HG02588 (cell line): ENCODE measurements at regions not wholly inside any gene's neighbourhood (a gene's known extent, or its start where the extent isn't known, plus 50 kb on each side); places are given as distances from the start of the nearest gene placed in this dataset.
"Not testable (repeated sequence)": the region's sequence is repeated elsewhere in the genome, so short reads cannot be mapped to it uniquely, and the experiment has no call there.

Experiments used
- ATAC-seq: cut with Tn5 transposase; IDR thresholded peaks from one replicate; pipeline ENCODE4 v1.9.1; 2021; ENCODE audit warnings: mild to moderate bottlenecking, moderate library complexity; ENCODE audit not compliant: unreplicated experiment

- no peak for ATAC-seq
Observed at GRCh38 chr6:6724539-6725467, 136.3 kb downstream of the LY86 start.

GRCh38 chr6:6725468-6726209 is 137.1 kb downstream of the LY86 start:
- ATAC-seq: no peak

DNA sequence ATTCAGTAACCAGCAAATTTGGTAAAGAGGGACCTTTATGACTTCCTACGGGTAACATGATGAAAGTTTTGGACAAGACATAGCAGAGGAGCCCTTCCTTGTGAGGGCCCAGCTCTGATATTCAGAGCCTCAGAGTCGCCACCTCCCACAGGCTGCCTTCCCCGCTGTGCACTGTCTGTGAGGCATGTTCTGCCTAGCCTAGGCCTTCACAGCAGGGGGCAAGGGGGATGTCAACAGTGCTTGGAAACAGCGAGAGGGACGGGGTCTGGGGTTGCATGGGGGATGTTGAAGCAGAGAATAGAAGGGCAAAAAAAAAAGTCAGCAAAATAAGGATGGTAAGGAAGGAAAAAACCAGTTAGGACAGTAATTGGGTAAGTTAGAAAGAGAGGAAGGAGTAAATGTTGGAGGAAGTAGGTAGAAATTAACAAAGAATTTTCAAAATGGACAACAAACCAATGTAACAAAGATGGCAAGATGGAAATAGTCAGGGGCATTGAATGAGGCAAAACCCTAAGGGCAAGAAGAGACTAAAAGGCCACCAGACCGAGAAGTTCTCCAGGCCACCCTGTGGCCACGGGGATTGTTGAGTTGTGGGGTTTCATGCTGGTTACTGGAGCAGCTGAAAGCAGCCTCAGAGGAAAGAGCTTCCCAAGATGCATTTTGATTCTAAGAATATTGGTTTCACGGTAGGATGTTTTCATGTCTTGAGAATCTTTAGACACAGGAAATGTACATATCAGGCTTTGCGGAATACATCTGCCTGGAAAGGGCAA is 139.8 kb downstream of the LY86 start:
- ATAC-seq: no peak

GRCh38 chr6:6729971-6730370 is 141.5 kb downstream of the LY86 start:
- no peak for ATAC-seq

GRCh38 chr6:6730831-6731230 is 142.3 kb downstream of the LY86 start:
- no peak for ATAC-seq

GRCh38 chr6:6734479-6735465 is 146.3 kb downstream of the LY86 start:
- no peak for ATAC-seq

- ATAC-seq: no peak
Observed at GRCh38 chr6:6736791-6737654, 148.5 kb downstream of the LY86 start.

GRCh38 chr6:6737671-6738070 is 149.2 kb downstream of the LY86 start:
- ATAC-seq: no peak

GRCh38 chr6:6738108-6738507 is 149.6 kb downstream of the LY86 start:
- no peak for ATAC-seq

- no peak for ATAC-seq
Observed at GRCh38 chr6:6738922-6739716, 150.6 kb downstream of the LY86 start.

GRCh38 chr6:6740595-6740994 is 152.1 kb downstream of the LY86 start:
- no peak for ATAC-seq

- ATAC-seq: no peak
Observed at GRCh38 chr6:6741264-6741663, 152.7 kb downstream of the LY86 start.

GRCh38 chr6:6742535-6742934 is 154.0 kb downstream of the LY86 start:
- no peak for ATAC-seq

DNA sequence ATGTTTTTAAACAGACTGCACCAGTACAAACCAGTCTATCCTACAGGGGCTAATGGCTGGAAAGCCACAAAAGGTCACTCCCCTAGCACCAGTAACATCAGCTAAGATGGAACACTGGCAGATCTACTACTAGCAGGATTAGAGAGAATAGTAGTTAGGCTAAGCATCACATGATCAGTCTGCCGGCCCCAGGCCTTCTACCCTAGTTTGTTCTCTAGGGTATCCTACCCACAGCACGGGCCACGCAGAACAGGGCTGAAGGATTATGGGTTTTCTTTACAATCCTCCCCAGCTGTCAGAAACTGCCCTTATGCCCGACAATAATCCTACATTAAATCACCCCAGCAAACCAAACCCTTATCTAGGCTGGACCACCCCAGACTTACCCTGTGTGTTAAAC is 156.0 kb downstream of the LY86 start:
- no peak for ATAC-seq

- not testable (repeated sequence) for ATAC-seq
Observed at GRCh38 chr6:6745637-6746332, 157.3 kb downstream of the LY86 start.

DNA sequence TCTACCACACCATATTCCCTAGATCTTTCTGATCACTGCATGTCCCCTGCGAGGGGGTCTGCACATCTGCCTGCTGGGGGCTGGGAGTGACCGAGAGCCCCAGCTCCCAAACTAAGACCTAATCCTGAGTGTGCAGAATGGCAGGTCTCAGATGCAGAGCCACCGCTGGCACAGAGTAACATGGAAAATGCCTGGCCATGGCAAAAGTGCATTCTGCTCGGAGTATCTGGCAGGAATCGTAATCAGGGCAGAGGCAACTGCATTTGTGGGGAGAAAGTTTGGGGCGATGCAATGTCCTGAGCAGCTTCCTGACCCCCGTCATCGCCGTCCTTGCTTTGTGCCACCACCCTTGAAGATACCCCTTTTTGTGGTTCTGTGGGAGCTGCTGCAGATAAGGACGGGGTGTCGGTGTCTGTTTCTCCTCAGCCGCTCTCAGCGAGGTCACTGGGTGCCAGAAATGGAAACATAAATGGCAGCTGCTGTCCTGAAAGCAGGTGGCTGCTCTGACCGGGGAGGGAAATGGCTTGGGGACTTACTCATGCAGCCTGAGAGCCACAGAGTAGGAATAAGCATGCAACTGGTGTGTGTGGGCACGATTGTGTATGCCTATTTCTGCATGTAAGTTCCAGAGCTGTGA is 157.9 kb downstream of the LY86 start:
- ATAC-seq: no peak

- no peak for ATAC-seq
Observed at GRCh38 chr6:6746970-6747338, 158.4 kb downstream of the LY86 start.
